HT1080 (cell line): ENCODE measurements at regions not wholly inside any gene's neighbourhood (a gene's known extent, or its start where the extent isn't known, plus 50 kb on each side); places are given as distances from the start of the nearest gene placed in this dataset.

ENCODE experiments used
- DNase-seq: peaks from one replicate; pipeline ENCODE4 v3.0.0-alpha.2; 2015; ENCODE audit warnings: low read depth

- DNase-seq, result no peak
These were observed 448.8 kb downstream of the LRATD1 start for GRCh38 chr2:15081356-15081755.

- no peak for DNase-seq
These were observed 449.9 kb downstream of the LRATD1 start for GRCh38 chr2:15082105-15083058.

- no peak for DNase-seq
These were observed 452.4 kb downstream of the LRATD1 start for GRCh38 chr2:15084826-15085489.

- no peak for DNase-seq
These were observed 459.7 kb downstream of the LRATD1 start for GRCh38 chr2:15092181-15092580.

- peak; percentile 45 for DNase-seq
These were observed 460.2 kb downstream of the LRATD1 start for GRCh38 chr2:15092691-15093090.

GRCh38 chr2:15094161-15094560 is 461.6 kb downstream of the LRATD1 start:
- DNase-seq, result no peak

- no peak for DNase-seq
These were observed 464.3 kb downstream of the NBAS start for GRCh38 chr2:15096873-15097272.

GRCh38 chr2:15107137-15107536 is 454.0 kb downstream of the NBAS start:
- DNase-seq, result peak; percentile 28

- no peak for DNase-seq
These were observed 449.4 kb downstream of the NBAS start for GRCh38 chr2:15111718-15112117.

GRCh38 chr2:15112216-15112615 is 448.9 kb downstream of the NBAS start:
- DNase-seq, result no peak

GRCh38 chr2:15115776-15116175 is 445.4 kb downstream of the NBAS start:
- peak; percentile 56 for DNase-seq

GRCh38 chr2:15116830-15117229 is 444.3 kb downstream of the NBAS start:
- DNase-seq, result no peak
